ENCODE measurements at regions not wholly inside any gene's neighbourhood (a gene's known extent, or its start where the extent isn't known, plus 50 kb on each side); places are given as distances from the start of the nearest gene placed in this dataset.

DNA sequence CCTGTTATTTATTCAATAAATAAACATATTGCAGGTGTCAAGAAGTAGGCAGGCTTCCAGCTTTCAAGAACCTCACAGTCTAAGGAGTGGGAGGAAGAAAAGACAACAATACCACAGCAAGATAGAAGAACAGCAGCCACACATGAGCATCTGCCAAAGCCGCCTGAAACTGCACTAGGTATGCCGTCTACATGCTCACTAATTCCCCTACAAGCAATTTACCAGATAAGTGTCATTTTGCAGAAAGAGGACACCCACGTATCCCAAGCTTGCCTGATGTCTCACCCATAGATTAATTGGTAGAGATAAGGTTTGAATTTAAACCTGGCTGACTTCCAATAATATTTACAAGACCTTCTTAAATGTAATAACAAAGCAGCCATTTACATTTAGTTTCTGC, 439.4 kb upstream of the CPEB2 start:
- TF ChIP-seq, protein P1, sequence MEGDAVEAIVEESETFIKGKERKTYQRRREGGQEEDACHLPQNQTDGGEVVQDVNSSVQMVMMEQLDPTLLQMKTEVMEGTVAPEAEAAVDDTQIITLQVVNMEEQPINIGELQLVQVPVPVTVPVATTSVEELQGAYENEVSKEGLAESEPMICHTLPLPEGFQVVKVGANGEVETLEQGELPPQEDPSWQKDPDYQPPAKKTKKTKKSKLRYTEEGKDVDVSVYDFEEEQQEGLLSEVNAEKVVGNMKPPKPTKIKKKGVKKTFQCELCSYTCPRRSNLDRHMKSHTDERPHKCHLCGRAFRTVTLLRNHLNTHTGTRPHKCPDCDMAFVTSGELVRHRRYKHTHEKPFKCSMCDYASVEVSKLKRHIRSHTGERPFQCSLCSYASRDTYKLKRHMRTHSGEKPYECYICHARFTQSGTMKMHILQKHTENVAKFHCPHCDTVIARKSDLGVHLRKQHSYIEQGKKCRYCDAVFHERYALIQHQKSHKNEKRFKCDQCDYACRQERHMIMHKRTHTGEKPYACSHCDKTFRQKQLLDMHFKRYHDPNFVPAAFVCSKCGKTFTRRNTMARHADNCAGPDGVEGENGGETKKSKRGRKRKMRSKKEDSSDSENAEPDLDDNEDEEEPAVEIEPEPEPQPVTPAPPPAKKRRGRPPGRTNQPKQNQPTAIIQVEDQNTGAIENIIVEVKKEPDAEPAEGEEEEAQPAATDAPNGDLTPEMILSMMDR (conservative IDR thresholded peaks at IDR 0.05; ENCODE audit: control insufficient read depth, insufficient read depth, low read depth, low read length), result no peak
- no peak for DNase-seq (ENCODE audit: low read depth)
- H3K4me3 ChIP-seq (ENCODE audit: control insufficient read depth, low read depth, low read length), result no peak overlapping the region

DNA sequence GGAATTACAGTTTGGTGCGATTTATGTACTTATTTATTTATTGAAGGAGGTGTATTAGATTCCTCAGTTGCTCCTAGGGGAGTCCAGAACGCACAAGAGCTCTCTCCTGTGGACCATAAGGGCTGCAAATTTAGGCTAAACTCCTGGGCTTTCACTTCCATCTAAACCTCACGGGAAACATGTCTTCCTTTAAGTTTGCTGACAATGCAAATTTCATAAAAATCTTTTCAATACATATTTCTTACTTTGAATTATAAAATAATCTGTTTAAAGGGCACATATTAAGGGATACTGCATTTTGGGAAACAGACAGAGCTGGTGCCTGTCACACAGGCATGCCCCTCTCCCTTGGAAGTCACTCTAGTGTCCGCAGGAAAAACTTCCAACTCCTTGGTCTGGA, 438.0 kb upstream of the CPEB2 start:
- DNase-seq (ENCODE audit: low read depth), result no peak
- TF ChIP-seq, protein P1 (conservative IDR thresholded peaks at IDR 0.05; ENCODE audit: control insufficient read depth, insufficient read depth, low read depth, low read length), result no peak

DNA sequence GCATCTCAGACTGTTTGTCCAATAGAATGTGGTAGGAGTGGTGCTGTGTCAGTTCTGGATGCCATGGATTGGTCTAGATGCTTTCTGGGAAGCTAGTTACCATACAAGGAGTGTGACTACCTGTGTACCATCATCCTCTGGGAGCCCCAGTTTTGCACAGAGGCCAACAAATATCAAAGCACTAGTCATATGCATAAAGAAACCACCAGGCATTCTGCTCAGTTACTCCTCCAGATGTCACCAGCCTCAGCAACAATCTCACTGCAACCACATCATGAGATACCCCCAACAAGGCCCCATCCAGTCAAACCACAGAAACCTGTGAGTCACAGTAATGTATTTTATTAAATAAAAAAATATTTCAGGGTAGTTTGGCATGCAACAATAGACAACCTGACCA, 435.8 kb upstream of the CPEB2 start:
- no peak overlapping the region for H3K4me3 ChIP-seq (ENCODE audit: control insufficient read depth, low read depth, low read length)
- DNase-seq (ENCODE audit: low read depth), result peak; percentile 52
- TF ChIP-seq, protein P1 (conservative IDR thresholded peaks at IDR 0.05; ENCODE audit: control insufficient read depth, insufficient read depth, low read depth, low read length), result no peak

More for the DNA sequence above, 438.0 kb upstream of the CPEB2 start:
- no peak overlapping the region for H3K4me3 ChIP-seq (ENCODE audit: control insufficient read depth, low read depth, low read length)

DNA sequence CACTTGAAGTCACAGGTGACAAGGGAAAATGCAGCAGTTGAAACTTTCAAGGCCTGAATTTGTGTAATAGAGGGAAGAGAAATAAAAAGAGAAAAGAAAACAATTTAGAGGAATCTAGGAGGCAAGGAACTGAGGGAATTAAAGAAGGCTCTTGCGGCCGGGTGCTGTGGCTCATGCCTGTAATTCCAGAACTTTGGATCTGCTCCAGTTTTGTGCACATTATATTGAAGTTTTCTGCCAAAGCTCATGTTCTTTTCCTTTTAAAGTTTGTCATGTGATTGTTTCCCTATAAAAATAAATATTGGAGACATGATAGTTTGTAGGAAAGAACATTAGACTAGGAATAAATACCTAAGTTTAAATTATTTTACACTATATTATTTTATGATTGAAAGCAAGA, 433.9 kb upstream of the CPEB2 start:
- TF ChIP-seq, protein P1 (conservative IDR thresholded peaks at IDR 0.05; ENCODE audit: control insufficient read depth, insufficient read depth, low read depth, low read length), result no peak
- H3K4me3 ChIP-seq (ENCODE audit: control insufficient read depth, low read depth, low read length), result no peak overlapping the region
- DNase-seq (ENCODE audit: low read depth), result peak; percentile 1

DNA sequence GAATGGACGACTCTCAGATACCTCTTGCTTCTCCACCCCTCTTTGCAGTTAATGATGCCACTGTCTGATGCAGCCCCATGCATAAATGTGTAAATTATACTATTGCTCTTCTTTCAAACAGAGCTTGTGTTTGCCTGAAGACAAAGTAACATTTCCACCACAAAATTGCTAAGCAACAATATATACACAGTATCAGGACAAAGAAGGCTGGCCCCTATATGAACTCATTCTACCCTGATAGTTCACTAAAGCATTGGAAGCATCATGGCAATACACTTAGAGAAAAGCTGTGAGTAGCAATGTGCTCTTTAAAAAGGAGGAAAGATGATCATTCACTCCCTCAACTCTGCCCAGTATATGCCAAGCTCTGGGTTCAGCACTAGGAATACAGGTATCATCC, 427.0 kb upstream of the CPEB2 start:
- DNase-seq (ENCODE audit: low read depth), result no peak
- TF ChIP-seq, protein P1 (conservative IDR thresholded peaks at IDR 0.05; ENCODE audit: control insufficient read depth, insufficient read depth, low read depth, low read length), result no peak
- no peak overlapping the region for H3K4me3 ChIP-seq (ENCODE audit: control insufficient read depth, low read depth, low read length)

DNA sequence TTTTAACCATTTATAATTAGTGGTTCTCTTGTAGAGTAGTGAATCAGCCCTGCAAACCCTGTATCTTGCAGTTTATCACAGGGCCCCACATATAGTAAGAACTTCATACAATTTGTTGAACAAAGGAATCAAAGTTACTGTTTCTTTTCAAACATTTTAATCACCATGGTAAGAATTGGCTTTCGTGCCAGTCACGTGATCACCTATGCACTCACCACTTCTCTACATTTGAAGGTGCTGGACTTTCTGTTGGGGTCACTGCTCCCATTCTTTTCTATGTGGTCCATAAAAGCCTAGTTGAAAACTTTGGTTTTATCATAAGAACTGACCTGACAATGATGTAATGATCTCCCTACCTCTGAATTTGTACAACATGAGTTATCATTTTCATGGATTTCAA, 426.4 kb upstream of the CPEB2 start:
- DNase-seq (ENCODE audit: low read depth), result no peak
- H3K4me3 ChIP-seq (ENCODE audit: control insufficient read depth, low read depth, low read length), result no peak overlapping the region
- TF ChIP-seq, protein P1 (conservative IDR thresholded peaks at IDR 0.05; ENCODE audit: control insufficient read depth, insufficient read depth, low read depth, low read length), result no peak

DNA sequence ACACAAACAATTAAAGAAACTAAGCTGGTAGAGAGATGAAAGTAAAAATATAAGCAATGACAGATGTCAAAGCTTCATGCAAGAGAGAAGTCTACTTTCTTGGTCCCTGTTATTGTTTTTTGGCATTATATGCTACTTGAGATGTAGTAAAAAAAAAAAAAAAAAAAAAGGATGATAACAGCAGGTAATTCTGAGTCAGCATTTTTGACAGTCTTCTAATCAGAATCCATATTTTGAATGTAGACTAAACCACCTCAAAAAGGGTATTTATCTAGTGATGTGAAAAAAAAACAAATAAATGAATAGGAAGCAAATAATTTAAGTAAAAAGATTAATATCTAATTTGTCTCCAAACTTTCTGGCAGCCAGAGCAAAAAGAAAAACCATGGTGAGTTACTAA, 422.2 kb upstream of the CPEB2 start:
- DNase-seq (ENCODE audit: low read depth), result no peak
- no peak overlapping the region for H3K4me3 ChIP-seq (ENCODE audit: control insufficient read depth, low read depth, low read length)
- TF ChIP-seq, protein P1 (conservative IDR thresholded peaks at IDR 0.05; ENCODE audit: control insufficient read depth, insufficient read depth, low read depth, low read length), result no peak

All from fibroblast of mammary gland (primary cell).